OCI-LY3 (cell line): ENCODE measurements at regions not wholly inside any gene's neighbourhood (a gene's known extent, or its start where the extent isn't known, plus 50 kb on each side); places are given as distances from the start of the nearest gene placed in this dataset.

Experiments
- EZH2phosphoT487 ChIP-seq: fragments of 200-600 bp; shearing (Covaris generic); IDR thresholded peaks from 2 replicates; pipeline ENCODE4 v1.6.1; 2018; ENCODE audit warnings: antibody characterized with exemption, mixed run types, low read depth
- TF ChIP-seq, protein P1 (sequence below): fragments of 200-600, 300-600 bp; sonication (generic); IDR thresholded peaks from 2 replicates; pipeline ENCODE4 v1.5.1; 2014; ENCODE audit warnings: antibody characterized with exemption, low read length, low read depth

DNA sequence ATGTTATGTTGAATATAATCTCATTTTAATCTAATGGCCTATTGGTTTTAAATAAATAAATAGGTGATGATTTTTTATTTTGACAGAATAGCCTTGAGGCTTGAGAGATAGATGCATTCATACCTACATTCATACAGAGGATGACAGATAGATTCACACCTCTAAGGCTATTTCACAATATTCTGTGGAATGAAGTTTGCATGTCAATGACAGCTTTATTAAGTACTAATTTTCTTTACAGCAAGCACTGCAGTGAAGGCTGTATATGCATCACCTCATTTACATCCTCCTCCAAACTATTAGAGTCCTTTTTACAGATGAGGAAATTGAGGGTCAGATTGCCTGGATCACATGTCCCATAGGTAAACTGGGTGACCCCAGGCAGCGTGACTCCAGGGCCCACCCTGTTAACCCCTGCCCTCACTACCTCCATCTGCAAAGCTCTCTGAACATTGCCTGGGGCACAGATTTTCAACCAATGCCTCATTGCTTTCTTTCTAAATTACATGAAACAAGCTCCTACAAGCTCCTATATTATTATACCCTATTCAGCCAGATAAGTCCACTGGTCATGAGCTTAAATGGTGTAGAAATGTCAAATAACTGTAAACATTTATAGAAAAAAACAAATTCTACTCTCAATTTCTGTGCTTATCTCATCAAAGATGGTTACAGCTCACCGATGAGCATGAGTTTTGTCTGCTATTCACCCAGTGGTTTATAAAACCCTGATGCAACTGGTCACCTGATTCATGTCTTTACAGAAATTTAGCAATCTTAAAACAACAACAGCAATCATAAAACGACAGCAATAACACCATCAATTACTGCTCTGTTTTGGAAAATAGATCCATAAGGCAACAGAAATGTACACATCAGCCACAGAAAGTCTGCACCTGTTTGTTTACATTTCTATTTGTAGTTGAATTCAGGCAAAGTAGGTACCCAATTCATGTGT lies 338.0 kb downstream of the NSG2 start:
- no peak for TF ChIP-seq EZH2phosphoT487
- TF ChIP-seq, protein P1, sequence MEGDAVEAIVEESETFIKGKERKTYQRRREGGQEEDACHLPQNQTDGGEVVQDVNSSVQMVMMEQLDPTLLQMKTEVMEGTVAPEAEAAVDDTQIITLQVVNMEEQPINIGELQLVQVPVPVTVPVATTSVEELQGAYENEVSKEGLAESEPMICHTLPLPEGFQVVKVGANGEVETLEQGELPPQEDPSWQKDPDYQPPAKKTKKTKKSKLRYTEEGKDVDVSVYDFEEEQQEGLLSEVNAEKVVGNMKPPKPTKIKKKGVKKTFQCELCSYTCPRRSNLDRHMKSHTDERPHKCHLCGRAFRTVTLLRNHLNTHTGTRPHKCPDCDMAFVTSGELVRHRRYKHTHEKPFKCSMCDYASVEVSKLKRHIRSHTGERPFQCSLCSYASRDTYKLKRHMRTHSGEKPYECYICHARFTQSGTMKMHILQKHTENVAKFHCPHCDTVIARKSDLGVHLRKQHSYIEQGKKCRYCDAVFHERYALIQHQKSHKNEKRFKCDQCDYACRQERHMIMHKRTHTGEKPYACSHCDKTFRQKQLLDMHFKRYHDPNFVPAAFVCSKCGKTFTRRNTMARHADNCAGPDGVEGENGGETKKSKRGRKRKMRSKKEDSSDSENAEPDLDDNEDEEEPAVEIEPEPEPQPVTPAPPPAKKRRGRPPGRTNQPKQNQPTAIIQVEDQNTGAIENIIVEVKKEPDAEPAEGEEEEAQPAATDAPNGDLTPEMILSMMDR: no peak
